NCI-H1105 (cell line): ENCODE measurements at regions not wholly inside any gene's neighbourhood (a gene's known extent, or its start where the extent isn't known, plus 50 kb on each side); places are given as distances from the start of the nearest gene placed in this dataset.
"Not testable (repeated sequence)": the region's sequence is repeated elsewhere in the genome, so short reads cannot be mapped to it uniquely, and the experiment has no call there.

Source experiments
- DNase-seq: peaks from one replicate; lab custom pipeline; 2025; lab: John Stamatoyannopoulos, UW

GRCh38 chr3:157857440-157857839 is 248.8 kb downstream of the SHOX2 start:
- peak; percentile 22 for DNase-seq

DNA sequence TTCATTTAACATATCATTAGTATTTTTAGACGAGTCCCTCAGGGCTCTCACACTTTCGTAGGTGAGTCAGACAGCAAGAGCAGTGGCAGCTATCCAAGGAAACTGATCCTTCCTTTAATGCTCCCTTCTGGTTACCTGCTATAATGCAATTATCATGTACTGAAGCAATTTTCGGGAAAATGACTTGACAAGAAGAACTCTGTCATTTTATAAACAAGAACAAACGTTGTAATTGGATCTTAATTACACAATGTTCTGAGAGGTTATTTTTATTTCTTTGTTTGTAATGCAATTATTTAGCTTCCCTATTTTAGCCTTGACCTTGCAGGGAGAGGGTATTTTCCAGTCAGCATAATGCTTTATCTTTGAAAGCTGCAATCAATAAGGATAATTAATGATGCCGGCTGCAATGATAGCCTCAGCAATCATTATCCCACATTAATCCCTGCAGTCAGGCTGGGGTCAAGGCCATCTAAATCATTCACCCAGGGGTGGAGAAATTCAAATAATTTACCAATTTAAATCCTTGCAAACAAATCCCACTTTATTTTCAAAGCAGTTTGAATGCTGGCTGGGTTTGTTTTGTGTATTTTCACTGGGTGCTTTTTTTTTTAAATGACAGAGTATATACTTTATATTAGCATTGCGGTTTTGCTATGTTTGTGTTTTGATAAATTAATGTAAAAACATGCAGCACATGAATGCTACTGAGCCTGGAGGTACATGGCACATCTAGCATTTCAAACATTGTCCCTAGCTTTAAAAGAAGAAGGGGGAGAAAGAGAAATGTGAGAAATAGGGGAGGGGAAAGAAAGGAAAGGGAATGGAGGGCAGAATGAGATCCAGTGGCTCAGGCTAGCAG is 249.9 kb downstream of the SHOX2 start:
- DNase-seq = peak; percentile 99

DNA sequence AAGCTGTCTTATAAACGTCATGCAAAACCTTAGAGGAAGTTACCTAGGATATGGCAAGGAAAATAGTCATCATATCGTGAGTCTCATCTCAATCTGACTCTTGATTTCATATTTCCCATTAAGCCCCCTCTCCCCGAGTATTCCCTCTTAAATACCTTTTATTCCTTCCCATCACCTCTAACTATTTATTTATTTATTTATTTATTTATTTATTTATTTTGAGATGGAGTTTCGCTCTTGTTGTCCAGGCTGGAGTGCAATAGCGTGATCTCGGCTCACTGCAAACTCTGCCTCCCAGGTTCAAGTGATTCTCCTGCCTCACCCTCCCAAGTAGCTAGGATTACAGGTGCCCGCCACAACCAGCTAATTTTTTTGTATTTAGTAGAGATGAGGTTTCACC is 260.4 kb downstream of the SHOX2 start:
- DNase-seq = not testable (repeated sequence)

DNA sequence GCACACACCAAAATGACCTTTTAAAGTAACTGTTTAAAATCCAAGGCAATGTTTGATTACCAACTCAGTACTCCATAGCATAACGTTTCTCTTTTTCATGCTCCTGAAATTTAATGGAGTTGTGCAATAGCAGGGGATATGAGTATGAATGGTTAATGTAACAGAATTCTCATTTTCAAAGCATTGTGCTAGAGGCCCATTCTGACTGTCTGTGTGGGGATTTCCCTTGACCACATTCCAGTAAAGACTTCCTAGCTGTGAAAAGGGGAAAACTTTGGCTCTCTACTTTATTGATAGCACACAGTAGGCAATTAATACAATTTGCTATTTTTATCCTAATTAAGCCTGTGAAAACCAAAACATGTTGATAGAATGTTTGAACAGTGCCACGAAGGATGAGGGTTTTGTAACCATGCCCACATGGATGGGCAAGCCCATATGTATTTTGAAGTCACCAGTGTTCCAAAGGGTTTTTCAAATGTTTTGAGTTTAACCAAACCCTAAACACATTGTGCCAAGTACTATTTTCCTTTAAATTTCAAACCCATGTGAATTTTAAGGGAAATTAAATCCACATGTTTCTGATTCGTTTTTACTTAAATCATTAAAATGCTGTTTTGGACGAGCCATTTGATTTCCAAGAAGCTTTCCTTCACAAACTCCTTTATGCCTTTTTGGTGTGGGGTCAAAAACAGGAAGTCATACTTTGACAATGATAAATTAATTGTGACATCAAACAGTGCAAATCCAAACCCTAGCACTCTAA is 261.2 kb downstream of the SHOX2 start:
- no peak for DNase-seq

DNA sequence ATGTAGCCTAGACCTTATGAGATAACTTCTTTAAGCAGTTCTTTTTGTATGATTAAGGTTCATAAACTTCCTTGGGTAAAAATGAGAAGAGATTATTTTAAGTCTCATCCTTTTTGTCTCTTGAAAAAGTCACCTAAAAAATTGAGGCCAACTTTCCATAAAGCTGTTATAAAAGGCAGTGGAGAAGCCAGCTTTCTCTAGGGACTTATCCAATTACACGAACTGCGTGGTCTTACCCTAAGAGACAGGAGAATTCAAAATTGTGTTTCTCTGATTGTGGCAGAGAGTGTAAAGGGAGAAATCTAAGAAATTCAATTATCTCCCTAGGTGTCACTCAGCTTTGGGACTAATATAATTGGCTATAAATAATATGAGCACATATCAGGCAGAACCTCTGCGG is 262.0 kb downstream of the SHOX2 start:
- DNase-seq = no peak

DNA sequence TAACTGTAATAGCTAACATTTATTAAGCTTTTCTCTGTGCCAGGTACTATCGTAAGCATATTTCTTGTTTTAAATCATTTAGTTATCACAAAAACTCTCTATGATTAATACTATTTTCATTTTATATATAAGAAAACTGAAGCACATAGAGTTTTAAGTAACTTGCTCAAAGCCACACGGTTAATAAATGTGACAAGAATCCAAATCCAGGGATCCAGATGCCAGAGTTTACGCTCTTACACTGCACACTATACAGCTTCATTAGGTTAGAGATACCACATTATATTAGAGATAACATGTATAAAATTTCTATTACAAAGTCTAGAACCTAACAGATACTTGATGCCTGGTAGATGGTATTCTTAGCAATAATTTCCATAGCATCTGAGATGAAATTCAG is 265.2 kb downstream of the SHOX2 start:
- DNase-seq = no peak

DNA sequence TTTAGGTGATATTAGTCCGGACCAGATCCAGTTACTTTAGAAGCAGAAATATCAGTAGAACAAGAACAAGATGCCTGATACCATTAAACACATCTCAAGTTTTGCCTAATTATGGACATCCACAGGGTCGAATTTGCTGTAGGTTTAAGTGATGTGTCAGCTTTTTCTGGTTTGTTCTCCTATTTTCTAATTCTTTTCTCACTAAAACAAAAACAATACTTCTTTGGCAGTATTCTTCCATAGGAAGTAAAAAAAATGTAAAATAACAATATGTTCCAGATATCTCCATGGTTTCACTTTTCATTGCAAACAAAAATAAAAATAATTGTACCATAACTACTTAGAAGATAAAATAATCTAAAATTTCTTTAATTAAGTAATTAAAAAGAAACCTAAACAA is 265.7 kb downstream of the SHOX2 start:
- no peak for DNase-seq

DNA sequence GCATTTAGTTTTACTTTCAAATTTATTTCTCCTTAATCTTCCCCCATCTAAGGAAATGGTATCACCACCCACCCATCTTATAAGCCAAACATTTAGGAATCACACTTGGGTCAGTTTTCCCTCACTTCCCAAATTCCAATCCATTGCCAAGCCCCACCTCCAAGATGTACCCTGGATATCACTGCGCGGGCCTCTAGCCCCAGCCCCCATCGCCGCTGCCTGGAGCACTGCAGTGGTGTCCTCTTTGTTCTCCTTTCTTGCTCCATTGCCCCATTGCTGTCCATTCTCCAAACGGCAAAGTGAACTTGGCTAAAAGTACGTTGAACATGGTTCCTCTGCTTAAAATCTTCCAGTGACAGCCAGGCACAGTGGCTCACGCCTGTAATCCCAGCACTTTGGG is 267.8 kb downstream of the SHOX2 start:
- DNase-seq = no peak

DNA sequence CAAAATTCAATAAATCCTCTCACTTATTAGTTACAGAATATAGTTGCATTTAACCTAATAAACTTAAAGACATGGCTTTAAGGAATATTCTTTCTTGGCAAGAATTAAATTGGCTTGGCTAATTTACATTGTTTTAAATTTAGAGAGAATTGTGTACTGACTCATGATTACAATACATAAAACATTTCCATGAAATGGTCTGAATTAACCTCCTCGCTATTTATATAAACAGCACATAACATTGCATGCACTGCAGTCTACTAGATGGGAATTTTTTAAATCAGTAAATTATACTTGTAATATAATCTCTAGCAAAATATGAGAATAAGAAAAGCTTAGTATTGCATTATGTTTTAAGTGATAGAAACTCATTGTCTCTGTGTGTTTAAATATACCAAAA is 268.9 kb downstream of the SHOX2 start:
- no peak for DNase-seq

- no peak for DNase-seq
Observed at GRCh38 chr3:157836022-157836421, 270.2 kb downstream of the SHOX2 start.

DNA sequence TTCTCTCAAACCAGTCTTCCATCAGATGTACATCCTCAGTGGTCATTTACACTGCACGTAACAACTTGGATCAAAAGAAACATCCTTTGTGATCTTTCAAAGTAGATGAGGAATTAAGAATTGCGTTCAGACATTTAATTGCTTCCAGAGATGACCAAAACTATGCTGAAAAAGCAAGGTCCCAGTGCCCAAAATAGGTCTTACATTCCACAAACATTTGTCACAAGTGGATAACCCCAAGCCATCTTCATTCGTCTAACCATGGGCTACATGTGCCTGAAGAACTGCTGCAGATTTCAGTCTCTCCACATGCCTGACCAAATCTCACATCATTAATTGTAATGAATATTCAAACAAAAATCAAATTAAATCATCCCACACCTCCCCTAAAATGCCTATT is 273.6 kb downstream of the SHOX2 start:
- no peak for DNase-seq

DNA sequence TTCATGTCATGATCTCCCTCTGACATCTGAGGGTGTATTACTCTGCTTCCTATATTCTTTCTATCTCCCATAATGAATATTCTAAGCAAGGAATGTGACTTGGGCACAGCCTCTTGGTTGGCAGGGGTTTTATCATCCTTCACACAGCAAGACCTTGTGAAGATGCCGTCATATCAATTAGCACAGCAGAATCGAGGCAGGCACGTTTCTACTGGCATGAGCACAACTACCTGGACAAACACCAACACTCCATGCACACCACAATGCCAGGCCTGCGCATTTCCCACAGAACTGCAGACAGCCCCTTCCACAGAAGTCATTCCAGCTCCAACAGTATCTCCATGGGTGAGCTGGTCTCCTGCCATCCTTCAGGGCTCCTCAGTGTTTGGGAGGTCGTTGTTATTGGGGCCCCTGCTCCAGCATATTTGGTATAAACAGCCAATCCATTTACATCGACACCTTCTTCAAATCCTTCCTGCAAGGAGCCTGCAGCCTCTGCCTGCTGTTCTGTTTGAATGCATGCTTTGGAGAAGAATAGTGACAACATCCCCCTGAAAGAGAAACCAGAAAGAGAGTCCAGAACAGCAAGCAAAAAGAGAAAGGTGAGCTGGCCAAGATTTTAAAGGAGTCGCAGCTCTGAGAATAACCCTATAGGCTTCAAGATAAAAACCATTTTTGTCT is 275.5 kb downstream of the SHOX2 start:
- no peak for DNase-seq

- no peak for DNase-seq
Observed at GRCh38 chr3:157829786-157830185, 276.4 kb downstream of the SHOX2 start.

- DNase-seq = no peak
Observed at GRCh38 chr3:157824281-157824680, 281.9 kb downstream of the SHOX2 start.

GRCh38 chr3:157823050-157823449 is 283.2 kb downstream of the SHOX2 start:
- no peak for DNase-seq

DNA sequence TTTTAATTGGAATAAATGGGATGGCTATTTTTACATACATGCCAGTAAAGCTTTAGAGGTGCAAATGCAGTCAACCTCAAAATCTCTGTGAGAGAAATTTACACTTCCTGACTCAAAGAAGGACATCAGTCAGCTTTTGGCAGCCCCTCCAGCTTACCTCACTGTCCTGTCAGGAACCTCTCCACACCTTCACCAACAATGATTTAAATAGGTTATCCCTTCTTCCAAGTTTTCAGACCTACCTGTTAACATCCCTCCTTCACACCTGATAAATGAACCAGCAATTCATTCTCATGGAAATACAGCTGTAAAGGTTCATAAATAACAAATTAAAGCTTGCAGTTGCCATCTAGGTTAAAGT is 286.1 kb downstream of the SHOX2 start:
- no peak for DNase-seq

- DNase-seq = no peak
Observed at GRCh38 chr3:157819270-157820156, 286.7 kb downstream of the SHOX2 start.

GRCh38 chr3:157816896-157817295 is 289.3 kb downstream of the SHOX2 start:
- DNase-seq = no peak

- DNase-seq = no peak
Observed at GRCh38 chr3:157816296-157816695, 289.9 kb downstream of the SHOX2 start.

GRCh38 chr3:157815739-157816138 is 290.5 kb downstream of the SHOX2 start:
- no peak for DNase-seq

GRCh38 chr3:157810924-157811718 is 295.1 kb downstream of the SHOX2 start:
- peak; percentile 48 for DNase-seq
